Glutamatergic neuron (in vitro differentiated cells): ENCODE measurements at regions not wholly inside any gene's neighbourhood (a gene's known extent, or its start where the extent isn't known, plus 50 kb on each side); places are given as distances from the start of the nearest gene placed in this dataset.

Experiments
- DNase-seq: peaks from one replicate; pipeline ENCODE4 v3.0.0; 2022
- H3K27ac Mint-ChIP-seq: one replicate; pipeline ENCODE4 v1.8.0; 2020; ENCODE audit warnings: mild to moderate bottlenecking, mixed read lengths, inconsistent platforms; ENCODE audit not compliant: unreplicated experiment
- H3K27me3 Mint-ChIP-seq: one replicate; pipeline ENCODE4 v1.8.0; 2020; ENCODE audit warnings: mild to moderate bottlenecking, moderate library complexity, mixed read lengths, inconsistent platforms; ENCODE audit not compliant: unreplicated experiment
- H3K36me3 Mint-ChIP-seq: one replicate; pipeline ENCODE4 v1.8.0; 2020; ENCODE audit warnings: mild to moderate bottlenecking, mixed read lengths, inconsistent platforms; ENCODE audit not compliant: unreplicated experiment
- H3K4me1 Mint-ChIP-seq: one replicate; pipeline ENCODE4 v1.8.0; 2020; ENCODE audit warnings: mild to moderate bottlenecking, low read depth, mixed read lengths, inconsistent platforms; ENCODE audit not compliant: unreplicated experiment
- H3K4me3 Mint-ChIP-seq: one replicate; pipeline ENCODE4 v1.8.0; 2020; ENCODE audit warnings: mild to moderate bottlenecking, mixed read lengths, inconsistent platforms; ENCODE audit not compliant: unreplicated experiment
- H3K9me3 Mint-ChIP-seq: one replicate; pipeline ENCODE4 v1.8.0; 2020; ENCODE audit warnings: mild to moderate bottlenecking, moderate library complexity, mixed read lengths, inconsistent platforms; ENCODE audit not compliant: unreplicated experiment
- TF ChIP-seq, protein P1 (sequence below): fragments of 200-600 bp; sonication (generic); IDR thresholded peaks from one replicate; pipeline ENCODE4 v1.5.0; 2021; ENCODE audit not compliant: partially characterized antibody, unreplicated experiment

DNA sequence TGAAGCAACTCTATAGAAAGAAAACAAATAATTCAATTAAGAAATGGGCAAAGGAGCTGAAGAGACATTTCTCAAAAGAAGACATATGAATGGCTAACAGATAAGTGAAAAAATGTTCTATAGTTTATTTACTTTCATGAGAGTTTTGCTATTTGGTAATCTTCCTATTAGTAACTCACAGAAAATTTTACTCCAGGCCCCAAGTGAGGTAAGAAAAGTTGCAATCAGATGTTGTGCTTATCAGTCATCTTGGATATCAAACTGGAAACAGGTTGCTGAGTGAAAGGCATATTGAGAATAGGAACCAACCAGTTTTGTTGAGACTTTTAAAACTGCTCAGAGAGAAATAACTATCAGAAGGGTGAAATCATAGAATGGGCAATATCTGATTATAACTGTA lies 1179.0 kb upstream of the ACVR2A start:
- H3K9me3 Mint-ChIP-seq = peaks cover 2% of the 10 kb centered on the region
- no peak overlapping the region for H3K4me3 Mint-ChIP-seq
- no peak for DNase-seq
- no peaks in the 10 kb centered on the region for H3K27me3 Mint-ChIP-seq
- H3K4me1 Mint-ChIP-seq = no peaks in the 10 kb centered on the region
- no peaks in the 10 kb centered on the region for H3K36me3 Mint-ChIP-seq
- TF ChIP-seq, protein P1, sequence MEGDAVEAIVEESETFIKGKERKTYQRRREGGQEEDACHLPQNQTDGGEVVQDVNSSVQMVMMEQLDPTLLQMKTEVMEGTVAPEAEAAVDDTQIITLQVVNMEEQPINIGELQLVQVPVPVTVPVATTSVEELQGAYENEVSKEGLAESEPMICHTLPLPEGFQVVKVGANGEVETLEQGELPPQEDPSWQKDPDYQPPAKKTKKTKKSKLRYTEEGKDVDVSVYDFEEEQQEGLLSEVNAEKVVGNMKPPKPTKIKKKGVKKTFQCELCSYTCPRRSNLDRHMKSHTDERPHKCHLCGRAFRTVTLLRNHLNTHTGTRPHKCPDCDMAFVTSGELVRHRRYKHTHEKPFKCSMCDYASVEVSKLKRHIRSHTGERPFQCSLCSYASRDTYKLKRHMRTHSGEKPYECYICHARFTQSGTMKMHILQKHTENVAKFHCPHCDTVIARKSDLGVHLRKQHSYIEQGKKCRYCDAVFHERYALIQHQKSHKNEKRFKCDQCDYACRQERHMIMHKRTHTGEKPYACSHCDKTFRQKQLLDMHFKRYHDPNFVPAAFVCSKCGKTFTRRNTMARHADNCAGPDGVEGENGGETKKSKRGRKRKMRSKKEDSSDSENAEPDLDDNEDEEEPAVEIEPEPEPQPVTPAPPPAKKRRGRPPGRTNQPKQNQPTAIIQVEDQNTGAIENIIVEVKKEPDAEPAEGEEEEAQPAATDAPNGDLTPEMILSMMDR = no peak
- H3K27ac Mint-ChIP-seq = no peak overlapping the region

DNA sequence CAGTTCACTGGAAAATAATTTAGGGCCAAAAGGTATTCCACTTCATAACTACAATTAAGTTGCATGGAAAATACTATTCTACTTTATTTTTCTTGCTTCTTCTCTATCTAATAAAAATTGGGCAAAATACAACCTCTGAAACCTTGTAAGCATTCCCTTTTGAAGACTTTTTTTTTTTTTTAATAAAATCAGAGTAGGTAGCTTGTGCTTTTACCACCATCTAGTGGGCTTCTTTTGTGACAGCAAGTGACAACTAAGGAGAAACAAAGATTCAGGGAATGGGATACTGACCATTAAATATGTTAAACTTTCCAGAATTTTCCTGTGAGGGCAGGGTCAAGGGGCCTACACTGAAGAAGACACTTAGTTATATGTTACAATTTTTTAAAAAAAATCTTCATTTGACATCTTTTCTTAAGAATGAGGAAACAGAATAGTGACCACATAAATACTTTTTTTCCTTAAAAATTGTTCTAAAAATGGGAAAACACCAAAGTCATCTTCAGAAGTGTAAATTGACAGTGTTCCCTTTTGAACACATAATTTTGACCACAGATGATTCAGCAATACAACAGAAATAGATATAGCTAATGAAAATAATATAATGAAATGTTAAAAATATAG lies 1183.2 kb upstream of the ACVR2A start:
- H3K27me3 Mint-ChIP-seq = no peaks in the 10 kb centered on the region
- no peak overlapping the region for H3K4me3 Mint-ChIP-seq
- TF ChIP-seq, protein P1 = peak; percentile 50
- peaks cover 2% of the 10 kb centered on the region for H3K9me3 Mint-ChIP-seq
- DNase-seq = no peak
- no peaks in the 10 kb centered on the region for H3K4me1 Mint-ChIP-seq
- H3K36me3 Mint-ChIP-seq = no peaks in the 10 kb centered on the region
- H3K27ac Mint-ChIP-seq = no peak overlapping the region

DNA sequence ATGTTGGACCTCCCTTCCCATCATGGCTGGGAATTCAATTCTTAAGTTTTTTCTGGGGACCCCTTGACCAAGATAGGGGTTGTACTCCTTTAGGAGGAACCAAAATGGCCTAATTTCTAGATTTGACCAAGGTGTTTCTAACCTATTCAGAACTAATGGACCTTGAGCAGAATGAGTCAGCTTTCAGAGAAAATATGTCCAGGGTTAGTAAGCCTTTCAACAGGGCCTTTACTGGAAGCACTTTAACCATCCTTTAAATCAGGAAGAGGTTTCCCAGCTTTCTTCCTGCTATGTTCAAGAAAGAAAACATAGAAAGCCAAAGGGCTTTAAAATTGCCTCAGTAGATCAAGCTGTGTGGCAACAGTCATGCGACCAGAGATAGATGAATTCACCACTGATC lies 1184.9 kb upstream of the ACVR2A start:
- Mint-ChIP-seq H3K36me3 (no peaks in the 10 kb centered on the region), H3K4me3 (no peak overlapping the region), H3K4me1 (no peaks in the 10 kb centered on the region), H3K9me3 (no peaks in the 10 kb centered on the region), H3K27ac (no peak overlapping the region), H3K27me3 (no peaks in the 10 kb centered on the region)
- DNase-seq = no peak
- TF ChIP-seq, protein P1 = no peak

DNA sequence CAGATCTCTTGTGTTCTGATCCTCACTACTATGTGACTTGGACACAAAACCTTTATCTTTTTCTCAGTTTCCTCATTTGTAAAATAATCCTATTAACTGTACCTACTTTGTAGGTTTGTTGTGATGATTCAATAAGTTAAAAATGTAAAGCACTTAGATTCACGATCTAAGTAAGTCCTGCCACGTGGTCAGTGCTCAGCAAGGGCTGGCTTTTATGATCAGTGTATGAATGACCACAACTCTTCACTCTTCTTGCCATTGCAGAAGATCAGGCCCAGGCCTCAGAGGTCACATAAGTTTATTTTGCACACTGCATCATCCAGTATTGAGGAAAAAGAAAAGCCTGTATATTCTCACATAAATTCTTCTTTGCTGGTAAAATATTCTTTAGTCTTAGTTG lies 1192.5 kb upstream of the ACVR2A start:
- peaks cover under 1% of the 10 kb centered on the region for H3K9me3 Mint-ChIP-seq

DNA sequence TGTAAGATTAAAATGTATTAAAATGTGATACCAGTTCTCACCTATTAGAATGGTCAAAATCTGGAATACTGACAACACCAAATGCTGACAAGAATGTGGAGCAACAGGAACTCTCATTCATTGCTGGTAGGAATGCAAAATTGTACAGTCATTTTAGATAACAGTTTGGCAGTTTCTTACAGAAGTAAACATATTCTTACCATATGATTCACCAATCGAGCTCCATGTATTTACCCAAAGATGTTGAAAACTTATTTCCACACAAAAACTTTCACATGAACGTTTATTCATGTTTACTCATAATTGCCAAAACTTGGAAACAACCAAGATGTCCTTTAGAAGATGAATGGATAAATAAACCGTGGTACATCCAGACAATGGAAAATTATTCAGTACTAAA lies 1193.5 kb upstream of the ACVR2A start:
- H3K36me3 Mint-ChIP-seq = no peaks in the 10 kb centered on the region

More for the DNA sequence above, 1192.5 kb upstream of the ACVR2A start:
- TF ChIP-seq, protein P1 = no peak
- no peak overlapping the region for H3K4me3 Mint-ChIP-seq
- H3K36me3 Mint-ChIP-seq = no peaks in the 10 kb centered on the region
- H3K27me3 Mint-ChIP-seq = peaks cover 2% of the 10 kb centered on the region
- no peak overlapping the region for H3K27ac Mint-ChIP-seq
- no peak for DNase-seq
- H3K4me1 Mint-ChIP-seq = no peaks in the 10 kb centered on the region

More for the DNA sequence above, 1193.5 kb upstream of the ACVR2A start:
- no peak overlapping the region for H3K4me3 Mint-ChIP-seq
- H3K27me3 Mint-ChIP-seq = peaks cover 2% of the 10 kb centered on the region
- DNase-seq = no peak
- TF ChIP-seq, protein P1 = no peak
- H3K27ac Mint-ChIP-seq = no peak overlapping the region
- peaks cover 2% of the 10 kb centered on the region for H3K9me3 Mint-ChIP-seq
- H3K4me1 Mint-ChIP-seq = no peaks in the 10 kb centered on the region
